SU-DHL-6 (cell line): ENCODE measurements at regions not wholly inside any gene's neighbourhood (a gene's known extent, or its start where the extent isn't known, plus 50 kb on each side); places are given as distances from the start of the nearest gene placed in this dataset.

Experiments used
- H2AFZ ChIP-seq: fragments of 200-600 bp; sonication (generic); 2 replicates; pipeline ENCODE4 v1.6.1; 2014; ENCODE audit warnings: low read depth, mild to moderate bottlenecking, moderate library complexity, mixed read lengths, antibody characterized with exemption, low read length; ENCODE audit not compliant: severe bottlenecking
- H3F3A ChIP-seq: fragments of 200-600 bp; shearing (Covaris generic); 2 replicates; pipeline ENCODE4 v1.6.0; 2016; ENCODE audit warnings: antibody characterized with exemption, mild to moderate bottlenecking; ENCODE audit not compliant: insufficient read depth
- H3K27ac ChIP-seq: fragments of 200-600 bp; sonication (generic); 2 replicates; pipeline ENCODE4 v1.5.1; 2016; ENCODE audit warnings: low read depth, mild to moderate bottlenecking, low read length, moderate library complexity, mixed read lengths
- H3K27me3 ChIP-seq: fragments of 200-600 bp; sonication (generic), shearing (Covaris generic); 2 replicates; pipeline ENCODE4 v1.6.0; 2014; ENCODE audit warnings: mild to moderate bottlenecking, low read length
- H3K36me3 ChIP-seq: fragments of 200-600 bp; sonication (generic); 2 replicates; pipeline ENCODE4 v1.6.1; 2014; ENCODE audit warnings: mild to moderate bottlenecking, low read length, mixed read lengths
- H3K4me2 ChIP-seq: fragments of 300-600, 200-600 bp; shearing (Covaris generic), sonication (generic); 2 replicates; pipeline ENCODE4 v1.6.0; 2014; ENCODE audit warnings: low read length, low read depth, mild to moderate bottlenecking; ENCODE audit not compliant: poor library complexity, severe bottlenecking
- H3K4me3 ChIP-seq: fragments of 200-600 bp; sonication (generic); 2 replicates; pipeline ENCODE4 v1.5.1; 2014; ENCODE audit warnings: antibody characterized with exemption, low read length, mild to moderate bottlenecking, mixed read lengths; ENCODE audit not compliant: insufficient read depth, poor library complexity, severe bottlenecking
- H3K79me2 ChIP-seq: fragments of 200-600 bp; sonication (generic); 2 replicates; pipeline ENCODE4 v1.6.1; 2014; ENCODE audit warnings: mild to moderate bottlenecking, low read length, moderate library complexity; ENCODE audit not compliant: insufficient read depth
- H3K9ac ChIP-seq: fragments of 200-600 bp; sonication (generic); 2 replicates; pipeline ENCODE4 v1.7.0; 2014; ENCODE audit warnings: mild to moderate bottlenecking, low read length
- H3K9me2 ChIP-seq: fragments of 200-600 bp; sonication (generic); replicated peaks from 2 replicates; pipeline ENCODE4 v1.6.1; 2014; ENCODE audit warnings: low read length; ENCODE audit not compliant: insufficient read depth
- H3K9me3 ChIP-seq: fragments of 200-600 bp; sonication (generic); 2 replicates; pipeline ENCODE4 v1.6.1; 2014; ENCODE audit warnings: low read length, mixed read lengths; ENCODE audit not compliant: insufficient read depth
- H4K20me1 ChIP-seq: fragments of 200-600 bp; sonication (generic); 2 replicates; pipeline ENCODE4 v1.6.1; 2014; ENCODE audit warnings: low read depth, mild to moderate bottlenecking, antibody characterized with exemption, low read length, moderate library complexity, mixed read lengths
- EZH2phosphoT487 ChIP-seq: fragments of 200-600 bp; sonication (generic), shearing (Covaris generic); conservative IDR thresholded peaks from 2 replicates; pipeline ENCODE4 v1.6.1; 2018; ENCODE audit warnings: mild to moderate bottlenecking, antibody characterized with exemption, low read length, moderate library complexity, mixed read lengths
- TF ChIP-seq, protein P1 (sequence below): fragments of 200-600 bp; sonication (generic); IDR thresholded peaks from one replicate; pipeline ENCODE4 v1.5.1; 2017; ENCODE audit warnings: antibody characterized with exemption, mild to moderate bottlenecking, low read length, moderate library complexity; ENCODE audit not compliant: insufficient read depth, poor library complexity, severe bottlenecking

DNA sequence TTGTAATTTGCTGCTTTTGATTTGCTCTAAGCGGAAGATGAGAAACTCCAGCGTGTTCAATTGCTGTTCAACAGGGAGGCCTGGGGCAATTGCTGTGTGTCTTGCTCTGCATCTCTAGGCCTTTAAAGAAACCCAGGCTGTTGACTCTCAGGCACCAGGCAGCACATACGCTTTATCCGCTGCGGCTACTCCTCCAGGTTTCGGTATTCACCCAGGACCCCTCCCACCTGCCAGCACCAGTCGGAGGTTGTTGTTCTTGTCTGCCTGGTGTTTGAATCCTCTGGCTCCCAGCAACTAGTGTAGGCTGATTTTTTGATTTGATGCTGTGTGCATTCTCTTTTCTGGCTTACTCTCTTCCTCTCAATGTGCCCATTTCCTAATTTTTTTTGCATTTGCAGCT lies 383.1 kb downstream of the TSN start:
- no peaks in the 10 kb centered on the region for H4K20me1 ChIP-seq
- H3K4me3 ChIP-seq: no peak overlapping the region
- no peak overlapping the region for H3K27ac ChIP-seq
- H2AFZ ChIP-seq: no peak overlapping the region
- H3K27me3 ChIP-seq: no peaks in the 10 kb centered on the region
- H3K9ac ChIP-seq: no peak overlapping the region
- no peaks in the 10 kb centered on the region for H3K9me2 ChIP-seq
- no peaks in the 10 kb centered on the region for H3K79me2 ChIP-seq
- no peak for TF ChIP-seq EZH2phosphoT487
- TF ChIP-seq, protein P1, sequence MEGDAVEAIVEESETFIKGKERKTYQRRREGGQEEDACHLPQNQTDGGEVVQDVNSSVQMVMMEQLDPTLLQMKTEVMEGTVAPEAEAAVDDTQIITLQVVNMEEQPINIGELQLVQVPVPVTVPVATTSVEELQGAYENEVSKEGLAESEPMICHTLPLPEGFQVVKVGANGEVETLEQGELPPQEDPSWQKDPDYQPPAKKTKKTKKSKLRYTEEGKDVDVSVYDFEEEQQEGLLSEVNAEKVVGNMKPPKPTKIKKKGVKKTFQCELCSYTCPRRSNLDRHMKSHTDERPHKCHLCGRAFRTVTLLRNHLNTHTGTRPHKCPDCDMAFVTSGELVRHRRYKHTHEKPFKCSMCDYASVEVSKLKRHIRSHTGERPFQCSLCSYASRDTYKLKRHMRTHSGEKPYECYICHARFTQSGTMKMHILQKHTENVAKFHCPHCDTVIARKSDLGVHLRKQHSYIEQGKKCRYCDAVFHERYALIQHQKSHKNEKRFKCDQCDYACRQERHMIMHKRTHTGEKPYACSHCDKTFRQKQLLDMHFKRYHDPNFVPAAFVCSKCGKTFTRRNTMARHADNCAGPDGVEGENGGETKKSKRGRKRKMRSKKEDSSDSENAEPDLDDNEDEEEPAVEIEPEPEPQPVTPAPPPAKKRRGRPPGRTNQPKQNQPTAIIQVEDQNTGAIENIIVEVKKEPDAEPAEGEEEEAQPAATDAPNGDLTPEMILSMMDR: no peak
- H3K36me3 ChIP-seq: no peaks in the 10 kb centered on the region
- no peak overlapping the region for H3K4me2 ChIP-seq
- H3K9me3 ChIP-seq: no peaks in the 10 kb centered on the region
- H3F3A ChIP-seq: no peaks in the 10 kb centered on the region

DNA sequence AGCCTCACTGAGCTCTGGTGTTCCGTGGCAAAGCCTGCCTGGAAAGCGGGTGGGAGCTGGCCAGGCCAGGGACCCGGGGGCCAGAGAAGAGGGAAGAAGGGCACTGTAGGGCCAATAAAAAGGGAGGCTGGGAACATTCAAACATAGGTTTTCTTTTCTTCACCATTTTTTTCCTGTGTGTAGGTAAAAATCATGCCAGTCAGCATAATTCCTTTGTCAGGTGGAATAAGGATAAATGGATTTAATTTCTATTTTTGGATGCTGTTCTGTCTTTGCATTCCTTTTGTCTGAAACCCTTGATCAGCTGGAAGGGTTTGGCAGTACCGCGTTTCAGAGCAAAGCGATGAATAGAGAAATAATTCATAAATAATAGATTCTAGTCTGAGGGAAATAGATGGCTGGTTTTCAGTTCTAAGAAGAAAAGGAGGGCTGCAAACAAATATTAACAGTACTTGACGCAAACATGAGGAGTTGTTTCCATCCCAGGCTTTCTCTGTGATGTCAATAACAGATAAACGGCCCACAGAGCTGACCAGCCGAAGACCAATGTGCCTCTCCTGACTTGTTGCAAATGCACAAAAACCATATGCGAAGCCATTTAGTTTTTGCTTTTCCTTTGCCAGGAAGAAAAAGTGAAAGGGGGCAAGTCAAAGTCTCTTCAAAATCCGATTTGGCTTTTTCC lies 384.4 kb downstream of the TSN start:
- Histone ChIP-seq H3K79me2 (no peaks in the 10 kb centered on the region), H2AFZ (no peak overlapping the region)
- TF ChIP-seq, protein P1: no peak
- TF ChIP-seq EZH2phosphoT487: no peak

DNA sequence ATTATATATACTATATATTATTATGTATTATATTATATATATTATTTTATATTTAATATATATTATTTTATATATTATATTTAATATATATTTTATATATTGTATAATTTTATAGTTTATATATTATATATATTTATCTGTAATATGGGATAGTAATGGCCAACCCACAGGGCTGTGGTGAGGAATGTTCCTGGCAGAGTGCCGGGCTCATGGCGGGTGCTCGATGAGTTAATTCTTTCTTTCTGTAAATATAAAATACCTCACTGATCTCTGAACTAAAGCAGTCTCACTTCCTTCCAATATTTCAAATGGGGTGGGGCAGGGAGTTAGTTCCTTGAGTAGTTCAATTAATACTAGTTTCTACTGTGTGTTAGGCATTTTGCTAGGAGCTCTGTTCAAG lies 389.4 kb downstream of the TSN start:
- H3K4me2 ChIP-seq: no peak overlapping the region
- no peaks in the 10 kb centered on the region for H3F3A ChIP-seq
- no peaks in the 10 kb centered on the region for H3K9me2 ChIP-seq
- H3K4me3 ChIP-seq: no peak overlapping the region
- no peak overlapping the region for H3K27ac ChIP-seq
- no peak overlapping the region for H3K9ac ChIP-seq
- no peak for TF ChIP-seq EZH2phosphoT487
- no peaks in the 10 kb centered on the region for H3K27me3 ChIP-seq
- no peaks in the 10 kb centered on the region for H4K20me1 ChIP-seq
- no peaks in the 10 kb centered on the region for H3K79me2 ChIP-seq
- no peaks in the 10 kb centered on the region for H3K9me3 ChIP-seq
- H3K36me3 ChIP-seq: no peaks in the 10 kb centered on the region
- no peak overlapping the region for H2AFZ ChIP-seq

More for the DNA sequence above, 384.4 kb downstream of the TSN start:
- Histone ChIP-seq H3K27me3 (no peaks in the 10 kb centered on the region), H3K4me2 (no peak overlapping the region), H4K20me1 (no peaks in the 10 kb centered on the region), H3K4me3 (no peak overlapping the region), H3K36me3 (no peaks in the 10 kb centered on the region), H3K9me3 (no peaks in the 10 kb centered on the region), H3K9me2 (no peaks in the 10 kb centered on the region), H3K27ac (no peak overlapping the region), H3K9ac (no peak overlapping the region), H3F3A (no peaks in the 10 kb centered on the region)

DNA sequence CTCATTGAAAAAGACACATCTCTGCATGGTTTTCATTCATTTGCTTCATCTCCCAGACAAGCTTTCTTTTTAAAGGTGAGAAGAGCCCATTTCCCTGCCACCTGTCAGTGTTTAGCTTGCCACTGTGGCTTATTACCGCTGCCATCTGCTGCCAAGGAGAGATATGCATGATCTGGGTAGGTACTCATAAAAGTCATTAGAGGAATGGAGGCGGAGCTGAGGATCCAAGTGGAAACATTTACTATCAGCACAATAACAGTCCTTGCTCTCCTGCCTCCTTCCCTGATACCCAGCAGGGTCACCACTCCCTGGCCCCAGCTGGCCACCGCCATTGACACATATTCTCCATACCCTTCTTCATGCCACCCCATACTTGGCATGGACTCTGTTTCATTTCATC lies 390.4 kb downstream of the TSN start:
- no peaks in the 10 kb centered on the region for H3K79me2 ChIP-seq
- H3K9me3 ChIP-seq: no peaks in the 10 kb centered on the region
- H3K9me2 ChIP-seq: no peaks in the 10 kb centered on the region
- no peaks in the 10 kb centered on the region for H4K20me1 ChIP-seq
- no peak overlapping the region for H3K4me3 ChIP-seq
- H3K36me3 ChIP-seq: no peaks in the 10 kb centered on the region
- no peak overlapping the region for H2AFZ ChIP-seq
- TF ChIP-seq EZH2phosphoT487: no peak
- TF ChIP-seq, protein P1: no peak
- H3K27ac ChIP-seq: no peak overlapping the region
- no peak overlapping the region for H3K9ac ChIP-seq
- H3F3A ChIP-seq: no peaks in the 10 kb centered on the region
- H3K4me2 ChIP-seq: no peak overlapping the region
- no peaks in the 10 kb centered on the region for H3K27me3 ChIP-seq
